NB4 (cell line): ENCODE measurements at regions not wholly inside any gene's neighbourhood (a gene's known extent, or its start where the extent isn't known, plus 50 kb on each side); places are given as distances from the start of the nearest gene placed in this dataset.

ENCODE experiments used
- DNase-seq: peaks from one replicate; pipeline ENCODE4 v3.0.0; 2010; ENCODE audit warnings: low read depth
- H3K4me3 ChIP-seq: one replicate; pipeline ENCODE4 v1.5.1; 2011; ENCODE audit warnings: mild to moderate bottlenecking, low read depth, low read length, moderate library complexity
- CTCF ChIP-seq: IDR thresholded peaks from one replicate; pipeline ENCODE4 v1.5.1; 2012; ENCODE audit warnings: low read depth, low read length
- MAX ChIP-seq: IDR thresholded peaks from 2 replicates; pipeline ENCODE4 v1.6.1; 2011; ENCODE audit warnings: low read depth, low read length
- MYC ChIP-seq: IDR thresholded peaks from 2 replicates; pipeline ENCODE4 v1.6.1; 2011; ENCODE audit warnings: low read depth, low read length
- POLR2A ChIP-seq: IDR thresholded peaks from 2 replicates; pipeline ENCODE4 v1.6.1; 2011; ENCODE audit warnings: mild to moderate bottlenecking; ENCODE audit not compliant: insufficient read length; ENCODE audit errors: extremely low read depth

DNA sequence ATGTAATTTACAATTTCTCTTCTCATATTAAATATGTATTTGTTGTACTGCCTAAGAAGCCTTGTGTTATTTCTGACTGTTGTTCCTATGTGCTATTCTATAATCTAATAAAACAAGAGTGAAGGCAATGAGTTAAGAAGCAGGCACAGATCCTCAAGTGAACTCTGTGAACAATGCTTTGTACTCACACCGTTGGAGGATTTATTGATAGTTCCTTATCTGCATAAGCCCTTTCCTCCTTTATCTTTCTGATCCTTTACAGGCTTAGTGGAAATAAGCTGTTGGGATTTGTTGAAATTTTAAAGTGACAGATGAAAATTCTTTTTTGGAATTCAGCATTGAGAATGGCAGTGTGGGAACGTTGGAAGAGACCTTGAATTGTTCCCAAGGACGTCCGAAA is 329.6 kb upstream of the NPVF start:
- no peak for DNase-seq
- TF ChIP-seq CTCF (no peak), POLR2A (no peak), MYC (no peak), MAX (no peak)
- no peak overlapping the region for H3K4me3 ChIP-seq

GRCh38 chr7:25558605-25559004 is 330.3 kb upstream of the NPVF start:
- TF ChIP-seq CTCF = no peak
- TF ChIP-seq MAX = no peak
- TF ChIP-seq MYC = no peak
- no peak for TF ChIP-seq POLR2A
- no peak for DNase-seq
- no peak overlapping the region for H3K4me3 ChIP-seq

GRCh38 chr7:25559581-25560367 is 331.5 kb upstream of the NPVF start:
- no peak for DNase-seq
- TF ChIP-seq MAX (no peak), POLR2A (no peak), CTCF (no peak), MYC (no peak)
- H3K4me3 ChIP-seq = no peak overlapping the region

- no peak for TF ChIP-seq MAX
- TF ChIP-seq MYC = no peak
- no peak for TF ChIP-seq POLR2A
- no peak for TF ChIP-seq CTCF
- H3K4me3 ChIP-seq = no peak overlapping the region
- DNase-seq = no peak
These were observed 334.4 kb upstream of the NPVF start for GRCh38 chr7:25562673-25563182.

DNA sequence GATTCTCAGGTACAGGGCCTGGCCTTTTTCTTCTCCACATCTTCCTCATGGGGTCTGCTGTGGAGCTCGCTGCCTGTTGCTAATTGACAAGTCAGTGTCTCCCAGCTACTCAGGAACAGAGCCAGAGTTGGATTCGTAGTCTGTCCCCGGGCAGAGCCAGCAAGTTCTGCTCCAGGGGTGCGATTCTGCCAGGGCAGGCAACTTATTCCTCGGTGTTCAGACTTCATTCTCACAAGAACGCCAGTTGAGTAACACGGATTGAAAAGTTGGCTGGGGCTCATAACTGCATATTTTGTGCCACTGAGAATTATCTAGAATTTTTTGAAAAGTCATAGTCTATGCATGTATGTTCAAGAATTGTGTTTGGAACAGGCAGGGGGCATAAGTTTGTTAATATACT is 336.7 kb upstream of the NPVF start:
- TF ChIP-seq MAX = no peak
- no peak for TF ChIP-seq POLR2A
- TF ChIP-seq MYC = no peak
- TF ChIP-seq CTCF = no peak
- H3K4me3 ChIP-seq = no peak overlapping the region
- no peak for DNase-seq
